SK-N-SH (cell line): ENCODE measurements at regions not wholly inside any gene's neighbourhood (a gene's known extent, or its start where the extent isn't known, plus 50 kb on each side); places are given as distances from the start of the nearest gene placed in this dataset.

Experiments used
- CTCF ChIA-PET: fragments of 300-600, 350-600 bp; formaldehyde crosslinking; extraction: SDS; loops from one replicate; lab custom pipeline; 2021; lab: Yijun Ruan, JAX
- POLR2A ChIA-PET: fragments of 350-600 bp; sonication (Branson Sonifier 250); formaldehyde crosslinking; extraction: SDS; loops from one replicate; lab custom pipeline; 2020; ENCODE audit warnings: antibody characterized with exemption, inconsistent platforms; lab: Yijun Ruan, JAX
- DNase-seq: peaks from one replicate; pipeline ENCODE4 v3.0.0; 2012
- H2AFZ ChIP-seq: fragments of 200-600 bp; sonication (generic); 2 replicates; pipeline ENCODE4 v1.8.1; 2016; ENCODE audit warnings: antibody characterized with exemption, mild to moderate bottlenecking, low read depth
- H3F3A ChIP-seq: fragments of 200-600 bp; sonication (generic); replicated peaks from 2 replicates; pipeline ENCODE3; 2016; ENCODE audit warnings: antibody characterized with exemption, mild to moderate bottlenecking; ENCODE audit not compliant: insufficient read depth
- H3K27ac ChIP-seq, 2 experiments: fragments of 200-500 bp in 1 of 2; fragments of 200-600 bp in 1 of 2; sonication (Bioruptor generic) in 1 of 2; sonication (generic), shearing (Covaris generic) in 1 of 2; 2 replicates each; pipeline versions ENCODE4 v1.5.1 to v1.6.1; 2014 to 2016; ENCODE audit warnings: low read depth in 2 of 2, inconsistent platforms in 1 of 2, low read length in 1 of 2, mild to moderate bottlenecking in 1 of 2, mixed read lengths in 1 of 2
- H3K27me3 ChIP-seq: fragments of 200-600 bp; sonication (generic), shearing (Covaris generic); 2 replicates; pipeline ENCODE4 v1.6.1; 2016; ENCODE audit warnings: mixed run types; ENCODE audit not compliant: insufficient read depth
- H3K36me3 ChIP-seq, 2 experiments: fragments of 200-500 bp in 1 of 2; fragments of 200-600 bp in 1 of 2; sonication (Bioruptor generic) in 1 of 2; sonication (generic) in 1 of 2; replicated peaks in 1 of 2; 2 replicates each; pipeline versions ENCODE3 to v1.5.1; 2014 to 2016; ENCODE audit warnings: low read length in 1 of 2, mild to moderate bottlenecking in 1 of 2; ENCODE audit not compliant: insufficient read depth in 2 of 2, control insufficient read depth in 1 of 2
- H3K4me1 ChIP-seq, 2 experiments: fragments of 200-500 bp in 1 of 2; fragments of 200-600 bp in 1 of 2; sonication (Bioruptor generic) in 1 of 2; sonication (generic), shearing (Covaris generic) in 1 of 2; 2 replicates each; pipeline versions ENCODE4 v1.5.1 to v1.6.1; 2014 to 2016; ENCODE audit warnings: low read depth in 1 of 2, low read length in 1 of 2, mixed run types in 1 of 2; ENCODE audit not compliant: insufficient read depth in 2 of 2, control insufficient read depth in 1 of 2
- H3K4me2 ChIP-seq: fragments of 200-600 bp; sonication (generic), shearing (Covaris generic); 2 replicates; pipeline ENCODE4 v1.6.1; 2017; ENCODE audit warnings: mixed run types
- H3K4me3 ChIP-seq, 2 experiments: fragments of 200-500 bp in 1 of 2; fragments of 200-600 bp in 1 of 2; sonication (Bioruptor generic) in 1 of 2; sonication (generic), shearing (Covaris generic) in 1 of 2; 2 replicates each; pipeline versions ENCODE4 v1.5.1 to v1.8.1; 2014 to 2016; ENCODE audit warnings: low read depth in 2 of 2, inconsistent platforms in 1 of 2, low read length in 1 of 2, mild to moderate bottlenecking in 1 of 2, mixed read lengths in 1 of 2, moderate library complexity in 1 of 2
- H3K79me2 ChIP-seq: fragments of 200-600 bp; sonication (generic); 2 replicates; pipeline ENCODE4 v1.8.1; 2017; ENCODE audit warnings: mild to moderate bottlenecking; ENCODE audit not compliant: insufficient read depth
- H3K9ac ChIP-seq: fragments of 200-600 bp; sonication (generic); 2 replicates; pipeline ENCODE4 v1.6.1; 2017; ENCODE audit warnings: mixed run types
- H3K9me2 ChIP-seq: fragments of 200-600 bp; sonication (generic); 2 replicates; pipeline ENCODE4 v1.6.1; 2017; ENCODE audit warnings: mixed run types
- H3K9me3 ChIP-seq: fragments of 200-600 bp; sonication (generic); 2 replicates; pipeline ENCODE4 v1.6.1; 2017; ENCODE audit warnings: mixed run types, mild to moderate bottlenecking, moderate library complexity
- H4K20me1 ChIP-seq: fragments of 200-600 bp; sonication (generic); 2 replicates; pipeline ENCODE4 v1.6.1; 2017; ENCODE audit warnings: mild to moderate bottlenecking, mixed run types; ENCODE audit not compliant: insufficient read depth
- CHD2 ChIP-seq: fragments of 150-350 bp; IDR thresholded peaks from 2 replicates; pipeline ENCODE4 v1.6.1; 2018; ENCODE audit warnings: low read length; ENCODE audit not compliant: partially characterized antibody
- ELF1 ChIP-seq: IDR thresholded peaks from 2 replicates; pipeline ENCODE4 v1.4.0; 2012
- EP300 ChIP-seq, 2 experiments: IDR thresholded peaks; 2 replicates each; pipeline versions ENCODE4 v1.4.0 to v1.6.1; 2012; ENCODE audit warnings: borderline replicate concordance in 1 of 2, low read depth in 1 of 2, low read length in 1 of 2
- EZH2phosphoT487 ChIP-seq: fragments of 200-600 bp; sonication (generic); IDR thresholded peaks from 2 replicates; pipeline ENCODE4 v1.6.1; 2017; ENCODE audit warnings: low read depth, mixed run types, mild to moderate bottlenecking, antibody characterized with exemption, moderate library complexity, borderline replicate concordance
- FOXJ3 ChIP-seq: sonication (generic); formaldehyde crosslinking; IDR thresholded peaks from 2 replicates; pipeline ENCODE4 v1.5.1; 2020; ENCODE audit warnings: mild to moderate bottlenecking, missing genetic modification reagents
- FOXM1 ChIP-seq: IDR thresholded peaks from 2 replicates; pipeline ENCODE4 v1.4.0; 2012; ENCODE audit warnings: low read depth, mild to moderate bottlenecking
- GABPA ChIP-seq: IDR thresholded peaks from 2 replicates; pipeline ENCODE4 v1.4.0; 2012; ENCODE audit warnings: low read depth, mild to moderate bottlenecking
- JUND ChIP-seq: IDR thresholded peaks from 2 replicates; pipeline ENCODE4 v1.4.0; 2012
- MXI1 ChIP-seq: IDR thresholded peaks from 2 replicates; pipeline ENCODE4 v1.6.1; 2012; ENCODE audit warnings: mild to moderate bottlenecking, low read depth, low read length, improper control_type of control experiment
- NFIC ChIP-seq: IDR thresholded peaks from 2 replicates; pipeline ENCODE4 v1.4.0; 2012; ENCODE audit warnings: borderline replicate concordance
- NRF1 ChIP-seq: IDR thresholded peaks from 2 replicates; pipeline ENCODE4 v1.6.1; 2012; ENCODE audit warnings: low read depth, mild to moderate bottlenecking, low read length
- POLR2AphosphoS5 ChIP-seq: IDR thresholded peaks from 2 replicates; pipeline ENCODE4 v1.6.1; 2012; ENCODE audit warnings: low read depth, low read length
- RAD21 ChIP-seq: IDR thresholded peaks from 2 replicates; pipeline ENCODE4 v1.6.1; 2012; ENCODE audit warnings: mild to moderate bottlenecking, low read length
- RCOR1 ChIP-seq: fragments of 150-350 bp; IDR thresholded peaks from 2 replicates; pipeline ENCODE4 v1.6.1; 2017; ENCODE audit warnings: antibody characterized with exemption, low read length
- RFX5 ChIP-seq: IDR thresholded peaks from 2 replicates; pipeline ENCODE4 v1.6.1; 2012; ENCODE audit warnings: mild to moderate bottlenecking, improper control_type of control experiment, low read length
- TAF1 ChIP-seq: IDR thresholded peaks from 2 replicates; pipeline ENCODE4 v1.6.1; 2012; ENCODE audit warnings: low read depth, mild to moderate bottlenecking, low read length, moderate library complexity, borderline replicate concordance
- TCF12 ChIP-seq: IDR thresholded peaks from 2 replicates; pipeline ENCODE4 v1.4.0; 2012
- YY1 ChIP-seq: IDR thresholded peaks from 2 replicates; pipeline ENCODE4 v1.4.0; 2012; ENCODE audit warnings: low read depth, mild to moderate bottlenecking
- WGBS: methylation state at CpG from one replicate; pipeline ENCODE4 v1.1.6; 2017; ENCODE audit warnings: low lambda C conversion rate; 5-methylcytosine and 5-hydroxymethylcytosine counted together
- TF ChIP-seq, protein P1 (sequence below): fragments of 200-600 bp; sonication (generic); IDR thresholded peaks from 2 replicates; pipeline ENCODE4 v1.6.1; 2017; ENCODE audit warnings: antibody characterized with exemption, mild to moderate bottlenecking, moderate library complexity
- TF ChIP-seq, protein P2 (sequence below): fragments of 150-350 bp; IDR thresholded peaks from 2 replicates; pipeline ENCODE4 v1.6.1; 2017; ENCODE audit warnings: antibody characterized with exemption, low read length, low read depth, borderline replicate concordance
- TF ChIP-seq, protein P3 (sequence below): IDR thresholded peaks from 2 replicates; pipeline ENCODE4 v1.4.0; 2012; ENCODE audit warnings: low read depth

DNA sequence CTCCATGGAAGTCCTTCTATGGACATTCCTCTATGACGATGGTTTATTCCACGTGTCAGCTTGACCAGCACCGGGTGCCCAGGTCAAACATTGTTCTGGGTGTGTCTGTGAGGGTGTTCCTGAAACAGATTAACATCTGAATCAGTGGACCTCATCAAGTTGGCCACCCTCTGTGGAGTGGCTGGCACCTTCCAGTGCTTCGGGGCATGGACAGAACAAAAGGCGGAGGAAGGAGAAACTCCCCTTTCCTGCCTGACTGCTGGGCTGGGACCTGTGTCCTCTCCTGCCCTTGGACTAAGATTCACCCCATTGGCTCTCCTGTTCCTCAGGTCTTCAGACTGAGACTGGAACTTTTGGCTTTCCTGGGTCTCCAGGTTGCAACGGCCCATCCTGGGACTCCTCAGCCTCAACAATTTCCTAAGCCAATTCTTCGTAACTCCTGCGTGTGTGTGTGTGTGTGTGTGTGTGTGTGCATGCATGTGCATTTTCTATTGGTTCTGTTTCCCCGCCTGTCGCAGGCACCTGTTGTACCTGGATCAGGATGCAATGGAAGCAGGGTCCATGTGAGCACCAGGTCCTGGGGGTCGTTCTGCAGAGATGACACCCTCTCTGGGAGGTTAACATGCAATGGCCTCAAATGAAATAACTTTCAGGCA, 357.2 kb upstream of the SALL3 start:
- TF ChIP-seq TAF1: no peak
- TF ChIP-seq JUND: no peak
- no peak for TF ChIP-seq NFIC
- no peak for TF ChIP-seq RCOR1
- no peak for TF ChIP-seq NRF1
- TF ChIP-seq FOXM1: no peak
- no peak for TF ChIP-seq RAD21
- TF ChIP-seq, protein P1, sequence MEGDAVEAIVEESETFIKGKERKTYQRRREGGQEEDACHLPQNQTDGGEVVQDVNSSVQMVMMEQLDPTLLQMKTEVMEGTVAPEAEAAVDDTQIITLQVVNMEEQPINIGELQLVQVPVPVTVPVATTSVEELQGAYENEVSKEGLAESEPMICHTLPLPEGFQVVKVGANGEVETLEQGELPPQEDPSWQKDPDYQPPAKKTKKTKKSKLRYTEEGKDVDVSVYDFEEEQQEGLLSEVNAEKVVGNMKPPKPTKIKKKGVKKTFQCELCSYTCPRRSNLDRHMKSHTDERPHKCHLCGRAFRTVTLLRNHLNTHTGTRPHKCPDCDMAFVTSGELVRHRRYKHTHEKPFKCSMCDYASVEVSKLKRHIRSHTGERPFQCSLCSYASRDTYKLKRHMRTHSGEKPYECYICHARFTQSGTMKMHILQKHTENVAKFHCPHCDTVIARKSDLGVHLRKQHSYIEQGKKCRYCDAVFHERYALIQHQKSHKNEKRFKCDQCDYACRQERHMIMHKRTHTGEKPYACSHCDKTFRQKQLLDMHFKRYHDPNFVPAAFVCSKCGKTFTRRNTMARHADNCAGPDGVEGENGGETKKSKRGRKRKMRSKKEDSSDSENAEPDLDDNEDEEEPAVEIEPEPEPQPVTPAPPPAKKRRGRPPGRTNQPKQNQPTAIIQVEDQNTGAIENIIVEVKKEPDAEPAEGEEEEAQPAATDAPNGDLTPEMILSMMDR: no peak
- no peak for TF ChIP-seq EZH2phosphoT487
- no peak for TF ChIP-seq TCF12
- TF ChIP-seq, protein P2, sequence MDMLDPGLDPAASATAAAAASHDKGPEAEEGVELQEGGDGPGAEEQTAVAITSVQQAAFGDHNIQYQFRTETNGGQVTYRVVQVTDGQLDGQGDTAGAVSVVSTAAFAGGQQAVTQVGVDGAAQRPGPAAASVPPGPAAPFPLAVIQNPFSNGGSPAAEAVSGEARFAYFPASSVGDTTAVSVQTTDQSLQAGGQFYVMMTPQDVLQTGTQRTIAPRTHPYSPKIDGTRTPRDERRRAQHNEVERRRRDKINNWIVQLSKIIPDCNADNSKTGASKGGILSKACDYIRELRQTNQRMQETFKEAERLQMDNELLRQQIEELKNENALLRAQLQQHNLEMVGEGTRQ: no peak
- no peak for TF ChIP-seq RFX5
- no peak for TF ChIP-seq POLR2AphosphoS5
- no peak for TF ChIP-seq FOXJ3 (CRISPR knock-in tag)
- TF ChIP-seq EP300 (IDR thresholded peaks at IDR 0.05; ENCODE audit: borderline replicate concordance in 1 of 2, low read depth in 1 of 2, low read length in 1 of 2): no peak
- no peak for TF ChIP-seq GABPA
- Histone ChIP-seq H3K4me1 (no peaks in the 10 kb centered on the region), H3K9me3 (no peaks in the 10 kb centered on the region), H2AFZ (no peak overlapping the region), H3K4me3 (no peak overlapping the region), H3F3A (no peaks in the 10 kb centered on the region), H3K79me2 (no peaks in the 10 kb centered on the region), H3K9ac (no peak overlapping the region), H3K9me2 (no peaks in the 10 kb centered on the region), H4K20me1 (no peaks in the 10 kb centered on the region), H3K4me2 (no peak overlapping the region), H3K27me3 (no peaks in the 10 kb centered on the region; the same call in 1 of the 2 replicates), H3K36me3 (no peaks in the 10 kb centered on the region), H3K27ac (no peak overlapping the region)
- ChIA-PET POLR2A (no interaction called here), CTCF (no interaction called here)
- no peak for DNase-seq
- WGBS: 2% methylated on average over 11 of the region's 11 CpGs

DNA sequence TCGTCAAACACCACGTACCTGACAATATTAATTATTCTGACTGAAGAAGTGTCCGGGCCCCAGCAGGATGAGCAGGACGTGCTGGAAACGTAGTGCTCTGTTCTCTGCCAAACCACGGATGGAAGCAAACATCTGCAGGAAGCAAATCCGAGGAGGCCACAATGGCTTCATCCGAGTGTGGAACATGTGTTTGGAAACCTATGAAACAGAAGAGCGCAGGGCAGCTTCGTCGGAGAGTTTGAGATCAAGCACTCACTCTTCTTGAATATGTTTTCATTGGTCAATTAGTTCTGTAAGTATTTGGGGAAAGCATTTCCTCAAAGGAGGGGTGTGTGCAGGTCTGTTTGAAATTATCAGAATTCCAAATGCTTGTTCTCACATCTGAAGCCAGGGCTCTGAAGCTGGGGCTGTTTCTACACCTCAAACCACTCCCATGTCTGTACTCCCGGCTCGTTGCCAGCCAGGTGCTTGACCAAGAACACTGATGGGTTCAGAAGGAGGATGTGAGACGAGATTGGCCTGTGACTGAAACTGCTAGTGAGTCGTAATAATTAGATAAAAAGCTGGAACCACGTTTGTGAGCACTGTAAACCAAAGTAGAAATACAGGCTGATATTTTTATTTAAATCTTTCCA, 356.6 kb upstream of the SALL3 start:
- no peaks in the 10 kb centered on the region for H3K79me2 ChIP-seq
- H3K9me2 ChIP-seq: no peaks in the 10 kb centered on the region
- no peaks in the 10 kb centered on the region for H4K20me1 ChIP-seq
- WGBS: 11% methylated on average over 16 of the region's 16 CpGs
- ChIA-PET POLR2A (no interaction called here), CTCF (no interaction called here)
- H3K9me3 ChIP-seq: no peaks in the 10 kb centered on the region
- H3K4me1 ChIP-seq: no peaks in the 10 kb centered on the region
- H2AFZ ChIP-seq: no peak overlapping the region
- H3K27ac ChIP-seq: no peak overlapping the region
- H3K36me3 ChIP-seq: no peaks in the 10 kb centered on the region
- H3K4me2 ChIP-seq: no peak overlapping the region
- no peaks in the 10 kb centered on the region for H3F3A ChIP-seq
- H3K4me3 ChIP-seq: no peak overlapping the region
- H3K9ac ChIP-seq: no peak overlapping the region
- DNase-seq: no peak
- H3K27me3 ChIP-seq: no peaks in the 10 kb centered on the region; the same call in 1 of the 2 replicates
- TF ChIP-seq, protein P3, sequence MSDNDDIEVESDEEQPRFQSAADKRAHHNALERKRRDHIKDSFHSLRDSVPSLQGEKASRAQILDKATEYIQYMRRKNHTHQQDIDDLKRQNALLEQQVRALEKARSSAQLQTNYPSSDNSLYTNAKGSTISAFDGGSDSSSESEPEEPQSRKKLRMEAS: no peak
- TF ChIP-seq RCOR1 (no peak), RAD21 (no peak), CHD2 (no peak), MXI1 (no peak), TAF1 (no peak), ELF1 (no peak), YY1 (no peak), RFX5 (no peak)
- TF ChIP-seq, protein P1: no peak
